Hepatocyte (in vitro differentiated cells): ENCODE measurements at regions not wholly inside any gene's neighbourhood (a gene's known extent, or its start where the extent isn't known, plus 50 kb on each side); places are given as distances from the start of the nearest gene placed in this dataset.

Experiments used
- EZH2 ChIP-seq: fragments of 200-600 bp; sonication (generic); IDR thresholded peaks from 2 replicates; pipeline ENCODE4 v1.6.1; 2016; ENCODE audit warnings: antibody characterized with exemption, mild to moderate bottlenecking, borderline replicate concordance
- EZH2phosphoT487 ChIP-seq: fragments of 200-600 bp; sonication (generic); IDR thresholded peaks from one replicate; pipeline ENCODE4 v1.6.1; 2018; ENCODE audit warnings: antibody characterized with exemption, mild to moderate bottlenecking, low read depth, moderate library complexity; ENCODE audit not compliant: unreplicated experiment, severe bottlenecking
- TF ChIP-seq, protein P1 (sequence below): fragments of 200-600 bp; sonication (generic); IDR thresholded peaks from 2 replicates; pipeline ENCODE4 v1.5.1; 2016; ENCODE audit warnings: antibody characterized with exemption, mild to moderate bottlenecking; ENCODE audit not compliant: poor library complexity

DNA sequence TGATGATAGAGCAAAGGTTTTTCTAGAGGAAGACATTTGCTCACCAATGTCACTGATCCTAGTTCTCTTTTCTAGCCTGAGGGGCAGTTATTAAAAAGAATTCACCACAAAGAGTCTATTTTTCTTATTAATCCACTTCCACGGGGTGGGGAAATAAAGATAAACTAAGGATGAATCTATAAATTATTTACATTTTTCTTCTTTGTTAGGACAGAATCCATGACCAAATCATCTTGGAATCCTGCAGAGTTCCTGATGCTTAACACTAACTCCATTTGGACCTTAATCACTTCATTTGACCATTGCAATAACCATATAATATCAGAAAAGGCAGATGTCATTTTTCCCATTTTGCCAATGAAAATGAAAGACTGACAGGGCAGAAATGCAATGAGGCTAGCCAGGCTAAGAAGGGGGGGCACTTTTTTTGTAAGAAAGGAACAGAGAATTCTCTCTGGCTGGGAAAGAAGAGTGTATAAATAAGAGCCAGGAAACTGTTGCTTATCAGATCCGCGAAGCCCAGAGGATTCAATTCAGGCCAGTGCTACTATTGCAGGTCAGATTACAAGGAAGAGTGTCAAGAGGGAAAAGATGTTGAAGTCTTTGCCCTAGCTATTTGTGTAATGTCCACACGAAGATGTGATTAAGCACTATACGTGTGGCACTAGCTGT, 433.2 kb downstream of the TNS3 start:
- TF ChIP-seq, protein P1, sequence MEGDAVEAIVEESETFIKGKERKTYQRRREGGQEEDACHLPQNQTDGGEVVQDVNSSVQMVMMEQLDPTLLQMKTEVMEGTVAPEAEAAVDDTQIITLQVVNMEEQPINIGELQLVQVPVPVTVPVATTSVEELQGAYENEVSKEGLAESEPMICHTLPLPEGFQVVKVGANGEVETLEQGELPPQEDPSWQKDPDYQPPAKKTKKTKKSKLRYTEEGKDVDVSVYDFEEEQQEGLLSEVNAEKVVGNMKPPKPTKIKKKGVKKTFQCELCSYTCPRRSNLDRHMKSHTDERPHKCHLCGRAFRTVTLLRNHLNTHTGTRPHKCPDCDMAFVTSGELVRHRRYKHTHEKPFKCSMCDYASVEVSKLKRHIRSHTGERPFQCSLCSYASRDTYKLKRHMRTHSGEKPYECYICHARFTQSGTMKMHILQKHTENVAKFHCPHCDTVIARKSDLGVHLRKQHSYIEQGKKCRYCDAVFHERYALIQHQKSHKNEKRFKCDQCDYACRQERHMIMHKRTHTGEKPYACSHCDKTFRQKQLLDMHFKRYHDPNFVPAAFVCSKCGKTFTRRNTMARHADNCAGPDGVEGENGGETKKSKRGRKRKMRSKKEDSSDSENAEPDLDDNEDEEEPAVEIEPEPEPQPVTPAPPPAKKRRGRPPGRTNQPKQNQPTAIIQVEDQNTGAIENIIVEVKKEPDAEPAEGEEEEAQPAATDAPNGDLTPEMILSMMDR, result no peak
- no peak for TF ChIP-seq EZH2
- TF ChIP-seq EZH2phosphoT487, result no peak
